ENCODE measurements at regions not wholly inside any gene's neighbourhood (a gene's known extent, or its start where the extent isn't known, plus 50 kb on each side); places are given as distances from the start of the nearest gene placed in this dataset.

DNA sequence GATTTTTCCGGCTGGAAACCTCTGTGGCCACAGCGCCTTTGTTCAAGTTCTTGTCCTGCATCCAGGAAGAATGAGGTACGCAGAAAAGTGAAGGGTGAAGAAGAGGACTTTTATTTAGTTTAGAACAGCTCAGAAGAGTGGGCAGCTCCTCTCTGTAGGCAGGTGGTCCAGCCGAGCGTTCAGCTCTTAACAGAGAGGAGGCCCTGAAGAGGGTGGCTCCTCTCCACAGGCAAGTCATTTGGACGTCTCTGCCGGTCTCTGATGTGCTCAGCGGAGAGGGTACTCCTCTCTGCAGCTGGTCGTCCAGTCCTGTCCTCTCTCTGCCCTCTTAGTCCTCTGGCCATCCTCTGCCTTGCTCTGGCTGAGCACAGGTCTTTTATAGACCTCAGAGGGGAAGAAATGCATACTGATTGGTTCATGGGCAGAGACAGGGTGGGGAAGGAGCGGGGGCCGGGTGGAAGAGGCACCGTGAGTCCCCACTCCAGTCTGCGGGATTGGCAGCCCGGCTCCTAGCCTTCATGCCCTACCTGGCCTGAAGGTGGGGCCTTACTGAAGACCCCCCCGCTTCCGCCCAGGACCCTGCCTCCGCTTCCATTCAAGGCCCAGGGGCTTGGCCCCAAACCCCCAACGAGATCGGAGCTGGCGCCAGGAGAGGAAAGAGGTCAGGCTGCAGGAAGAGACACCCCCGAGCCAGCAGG is 70.0 kb upstream of the NKD1 start:
- TF ChIP-seq, protein P1, sequence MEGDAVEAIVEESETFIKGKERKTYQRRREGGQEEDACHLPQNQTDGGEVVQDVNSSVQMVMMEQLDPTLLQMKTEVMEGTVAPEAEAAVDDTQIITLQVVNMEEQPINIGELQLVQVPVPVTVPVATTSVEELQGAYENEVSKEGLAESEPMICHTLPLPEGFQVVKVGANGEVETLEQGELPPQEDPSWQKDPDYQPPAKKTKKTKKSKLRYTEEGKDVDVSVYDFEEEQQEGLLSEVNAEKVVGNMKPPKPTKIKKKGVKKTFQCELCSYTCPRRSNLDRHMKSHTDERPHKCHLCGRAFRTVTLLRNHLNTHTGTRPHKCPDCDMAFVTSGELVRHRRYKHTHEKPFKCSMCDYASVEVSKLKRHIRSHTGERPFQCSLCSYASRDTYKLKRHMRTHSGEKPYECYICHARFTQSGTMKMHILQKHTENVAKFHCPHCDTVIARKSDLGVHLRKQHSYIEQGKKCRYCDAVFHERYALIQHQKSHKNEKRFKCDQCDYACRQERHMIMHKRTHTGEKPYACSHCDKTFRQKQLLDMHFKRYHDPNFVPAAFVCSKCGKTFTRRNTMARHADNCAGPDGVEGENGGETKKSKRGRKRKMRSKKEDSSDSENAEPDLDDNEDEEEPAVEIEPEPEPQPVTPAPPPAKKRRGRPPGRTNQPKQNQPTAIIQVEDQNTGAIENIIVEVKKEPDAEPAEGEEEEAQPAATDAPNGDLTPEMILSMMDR (IDR thresholded peaks at IDR 0.05; ENCODE audit: low read depth, low read length, missing input control), result no peak
- TF ChIP-seq HNF4A (conservative IDR thresholded peaks at IDR 0.05), result no peak
- TF ChIP-seq SP1 (IDR thresholded peaks at IDR 0.05), result no peak
- TF ChIP-seq HNF4G (IDR thresholded peaks at IDR 0.05), result no peak
- TF ChIP-seq, protein P2, sequence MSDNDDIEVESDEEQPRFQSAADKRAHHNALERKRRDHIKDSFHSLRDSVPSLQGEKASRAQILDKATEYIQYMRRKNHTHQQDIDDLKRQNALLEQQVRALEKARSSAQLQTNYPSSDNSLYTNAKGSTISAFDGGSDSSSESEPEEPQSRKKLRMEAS (IDR thresholded peaks at IDR 0.05), result no peak
- TF ChIP-seq YY1 (IDR thresholded peaks at IDR 0.05), result no peak
- no peak for TF ChIP-seq FOXA2 (IDR thresholded peaks at IDR 0.05)
- TF ChIP-seq FOXA1 (IDR thresholded peaks at IDR 0.05), result no peak
- TF ChIP-seq JUND (IDR thresholded peaks at IDR 0.05), result no peak
- no peak for TF ChIP-seq EGR1 (IDR thresholded peaks at IDR 0.05; ENCODE audit: low read depth in 2 of 2)
- TF ChIP-seq, protein P3, sequence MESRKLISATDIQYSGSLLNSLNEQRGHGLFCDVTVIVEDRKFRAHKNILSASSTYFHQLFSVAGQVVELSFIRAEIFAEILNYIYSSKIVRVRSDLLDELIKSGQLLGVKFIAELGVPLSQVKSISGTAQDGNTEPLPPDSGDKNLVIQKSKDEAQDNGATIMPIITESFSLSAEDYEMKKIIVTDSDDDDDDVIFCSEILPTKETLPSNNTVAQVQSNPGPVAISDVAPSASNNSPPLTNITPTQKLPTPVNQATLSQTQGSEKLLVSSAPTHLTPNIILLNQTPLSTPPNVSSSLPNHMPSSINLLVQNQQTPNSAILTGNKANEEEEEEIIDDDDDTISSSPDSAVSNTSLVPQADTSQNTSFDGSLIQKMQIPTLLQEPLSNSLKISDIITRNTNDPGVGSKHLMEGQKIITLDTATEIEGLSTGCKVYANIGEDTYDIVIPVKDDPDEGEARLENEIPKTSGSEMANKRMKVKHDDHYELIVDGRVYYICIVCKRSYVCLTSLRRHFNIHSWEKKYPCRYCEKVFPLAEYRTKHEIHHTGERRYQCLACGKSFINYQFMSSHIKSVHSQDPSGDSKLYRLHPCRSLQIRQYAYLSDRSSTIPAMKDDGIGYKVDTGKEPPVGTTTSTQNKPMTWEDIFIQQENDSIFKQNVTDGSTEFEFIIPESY (IDR thresholded peaks at IDR 0.05), result no peak
- TF ChIP-seq NR2F2 (IDR thresholded peaks at IDR 0.05), result no peak
- no peak for TF ChIP-seq TAF1 (conservative IDR thresholded peaks at IDR 0.05)
- TF ChIP-seq RAD21 (IDR thresholded peaks at IDR 0.05), result no peak
- no peak for TF ChIP-seq GABPA (IDR thresholded peaks at IDR 0.05 in 1 of 2, conservative IDR thresholded peaks at IDR 0.05 in 1 of 2)
- TF ChIP-seq, protein P4, sequence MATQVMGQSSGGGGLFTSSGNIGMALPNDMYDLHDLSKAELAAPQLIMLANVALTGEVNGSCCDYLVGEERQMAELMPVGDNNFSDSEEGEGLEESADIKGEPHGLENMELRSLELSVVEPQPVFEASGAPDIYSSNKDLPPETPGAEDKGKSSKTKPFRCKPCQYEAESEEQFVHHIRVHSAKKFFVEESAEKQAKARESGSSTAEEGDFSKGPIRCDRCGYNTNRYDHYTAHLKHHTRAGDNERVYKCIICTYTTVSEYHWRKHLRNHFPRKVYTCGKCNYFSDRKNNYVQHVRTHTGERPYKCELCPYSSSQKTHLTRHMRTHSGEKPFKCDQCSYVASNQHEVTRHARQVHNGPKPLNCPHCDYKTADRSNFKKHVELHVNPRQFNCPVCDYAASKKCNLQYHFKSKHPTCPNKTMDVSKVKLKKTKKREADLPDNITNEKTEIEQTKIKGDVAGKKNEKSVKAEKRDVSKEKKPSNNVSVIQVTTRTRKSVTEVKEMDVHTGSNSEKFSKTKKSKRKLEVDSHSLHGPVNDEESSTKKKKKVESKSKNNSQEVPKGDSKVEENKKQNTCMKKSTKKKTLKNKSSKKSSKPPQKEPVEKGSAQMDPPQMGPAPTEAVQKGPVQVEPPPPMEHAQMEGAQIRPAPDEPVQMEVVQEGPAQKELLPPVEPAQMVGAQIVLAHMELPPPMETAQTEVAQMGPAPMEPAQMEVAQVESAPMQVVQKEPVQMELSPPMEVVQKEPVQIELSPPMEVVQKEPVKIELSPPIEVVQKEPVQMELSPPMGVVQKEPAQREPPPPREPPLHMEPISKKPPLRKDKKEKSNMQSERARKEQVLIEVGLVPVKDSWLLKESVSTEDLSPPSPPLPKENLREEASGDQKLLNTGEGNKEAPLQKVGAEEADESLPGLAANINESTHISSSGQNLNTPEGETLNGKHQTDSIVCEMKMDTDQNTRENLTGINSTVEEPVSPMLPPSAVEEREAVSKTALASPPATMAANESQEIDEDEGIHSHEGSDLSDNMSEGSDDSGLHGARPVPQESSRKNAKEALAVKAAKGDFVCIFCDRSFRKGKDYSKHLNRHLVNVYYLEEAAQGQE (IDR thresholded peaks at IDR 0.05), result no peak
- Histone ChIP-seq H3K4me1 (ENCODE audit: control insufficient read depth in 4 of 4, insufficient read depth in 4 of 4, low read length in 3 of 4) (no peaks in the 10 kb centered on the region), H3K27me3 (ENCODE audit: control insufficient read depth in 4 of 4, insufficient read depth in 4 of 4, low read length in 3 of 4) (peaks cover 0 to 3% (median 0%) of the 10 kb centered on the region in 4 donors), H3K36me3 (ENCODE audit: control insufficient read depth in 4 of 4, insufficient read depth in 3 of 4, low read depth in 1 of 4, low read length in 3 of 4) (no peaks in the 10 kb centered on the region), H3K27ac (ENCODE audit: low read depth in 1 of 2, low read length in 2 of 2) (no peak overlapping the region), H3K9me3 (ENCODE audit: control insufficient read depth in 4 of 4, low read length in 3 of 4) (no peaks in the 10 kb centered on the region), H3K9ac (ENCODE audit: low read depth in 1 of 2, low read length in 2 of 2) (no peak overlapping the region), H3K4me3 (ENCODE audit: low read depth in 1 of 3, low read length in 3 of 3) (no peak overlapping the region)
- WGBS, result 76% methylated on average over 21 of the region's 21 CpGs
- DNase-seq (ENCODE audit: low spot score), result no peak
